ENCODE measurements at regions not wholly inside any gene's neighbourhood (a gene's known extent, or its start where the extent isn't known, plus 50 kb on each side); places are given as distances from the start of the nearest gene placed in this dataset.

DNA sequence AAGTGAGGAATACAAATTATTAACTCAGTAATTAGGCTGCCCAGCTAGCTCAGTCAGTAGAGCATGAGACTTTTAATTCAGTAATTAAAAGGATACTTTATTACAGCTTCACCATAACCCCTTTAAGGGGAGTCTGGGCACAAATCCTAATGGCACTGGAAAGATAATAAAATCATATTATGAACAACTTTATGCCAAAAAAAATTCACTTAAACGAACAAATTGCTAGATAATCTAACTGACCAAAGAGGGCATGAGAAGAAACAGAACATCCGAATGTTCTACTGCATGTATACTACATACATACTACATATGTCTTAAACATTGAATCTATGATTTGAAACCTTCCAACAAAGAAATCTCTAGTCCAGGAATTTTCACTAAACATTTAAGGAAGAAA, 159.5 kb downstream of the CYP26B1 start:
- DNase-seq = no peak
- Histone ChIP-seq H3K36me3 (no peaks in the 10 kb centered on the region), H3K9me3 (peaks cover 0 to 5% (median 0%) of the 10 kb centered on the region in 11 donors), H3K4me3 (no peak overlapping the region), H3K4me1 (no peaks in the 10 kb centered on the region), H3K27ac (no peak overlapping the region), H3K27me3 (no peaks in the 10 kb centered on the region)
- intact Hi-C loops (cut with DNase I) = no loop called here
- TF ChIP-seq, protein P1, sequence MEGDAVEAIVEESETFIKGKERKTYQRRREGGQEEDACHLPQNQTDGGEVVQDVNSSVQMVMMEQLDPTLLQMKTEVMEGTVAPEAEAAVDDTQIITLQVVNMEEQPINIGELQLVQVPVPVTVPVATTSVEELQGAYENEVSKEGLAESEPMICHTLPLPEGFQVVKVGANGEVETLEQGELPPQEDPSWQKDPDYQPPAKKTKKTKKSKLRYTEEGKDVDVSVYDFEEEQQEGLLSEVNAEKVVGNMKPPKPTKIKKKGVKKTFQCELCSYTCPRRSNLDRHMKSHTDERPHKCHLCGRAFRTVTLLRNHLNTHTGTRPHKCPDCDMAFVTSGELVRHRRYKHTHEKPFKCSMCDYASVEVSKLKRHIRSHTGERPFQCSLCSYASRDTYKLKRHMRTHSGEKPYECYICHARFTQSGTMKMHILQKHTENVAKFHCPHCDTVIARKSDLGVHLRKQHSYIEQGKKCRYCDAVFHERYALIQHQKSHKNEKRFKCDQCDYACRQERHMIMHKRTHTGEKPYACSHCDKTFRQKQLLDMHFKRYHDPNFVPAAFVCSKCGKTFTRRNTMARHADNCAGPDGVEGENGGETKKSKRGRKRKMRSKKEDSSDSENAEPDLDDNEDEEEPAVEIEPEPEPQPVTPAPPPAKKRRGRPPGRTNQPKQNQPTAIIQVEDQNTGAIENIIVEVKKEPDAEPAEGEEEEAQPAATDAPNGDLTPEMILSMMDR (IDR thresholded peaks at IDR 0.05) = no peak
- WGBS, 2 donors = 77 to 82% methylated on average over 2 of the region's 2 CpGs
- ATAC-seq = no peak

DNA sequence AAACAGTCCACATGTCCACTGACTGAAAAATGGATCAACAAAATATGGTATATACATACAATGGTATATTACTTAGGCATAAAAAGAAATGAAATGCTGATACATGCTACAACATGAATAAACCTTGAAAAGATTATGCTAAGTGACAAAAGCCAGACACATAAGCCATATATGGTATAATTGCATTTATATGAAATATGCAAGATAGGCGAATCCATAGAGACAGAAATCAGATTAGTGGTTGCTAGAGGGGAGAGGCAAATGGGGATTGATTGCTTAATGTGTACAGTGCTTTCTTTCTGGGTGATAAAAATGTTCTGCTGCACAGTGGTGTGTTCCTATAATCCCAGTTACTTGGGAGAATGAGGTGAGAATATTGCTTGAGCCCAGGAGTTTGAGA, 171.0 kb downstream of the CYP26B1 start:
- ATAC-seq = no peak
- TF ChIP-seq, protein P1 (IDR thresholded peaks at IDR 0.05) = no peak
- Histone ChIP-seq H3K27me3 (peaks cover 0 to 38% (median 7%) of the 10 kb centered on the region in 7 donors), H3K36me3 (no peaks in the 10 kb centered on the region), H3K9me3 (peaks cover 0 to 34% (median 0%) of the 10 kb centered on the region in 11 donors), H3K4me3 (no peak overlapping the region), H3K4me1 (no peaks in the 10 kb centered on the region), H3K27ac (no peak overlapping the region)
- DNase-seq = no peak
- 77 to 81% methylated on average over 1 of the region's 1 CpG for WGBS, 2 donors
- intact Hi-C loops (cut with DNase I) = no loop called here

GRCh38 chr2:71974846-71975245, 172.8 kb downstream of the CYP26B1 start:
- Histone ChIP-seq H3K9me3 (peaks cover 0 to 26% (median 0%) of the 10 kb centered on the region in 11 donors), H3K36me3 (no peaks in the 10 kb centered on the region), H3K27ac (no peak overlapping the region), H3K27me3 (peaks cover 0 to 38% (median 8%) of the 10 kb centered on the region in 7 donors), H3K4me3 (no peak overlapping the region), H3K4me1 (no peaks in the 10 kb centered on the region)
- TF ChIP-seq, protein P1 (IDR thresholded peaks at IDR 0.05) = no peak
- ATAC-seq = no peak
- intact Hi-C loops (cut with DNase I) = no loop called here
- no peak for DNase-seq

- ATAC-seq = no peak
These were observed 176.2 kb downstream of the CYP26B1 start for GRCh38 chr2:71971493-71971892.

More at GRCh38 chr2:71971493-71971892, 176.2 kb downstream of the CYP26B1 start:
- Histone ChIP-seq H3K27ac (no peak overlapping the region), H3K9me3 (no peaks in the 10 kb centered on the region), H3K4me1 (no peaks in the 10 kb centered on the region), H3K36me3 (no peaks in the 10 kb centered on the region), H3K27me3 (peaks cover 0 to 45% (median 8%) of the 10 kb centered on the region in 7 donors), H3K4me3 (no peak overlapping the region)
- WGBS, 2 donors = 65 to 66% methylated on average over 4 of the region's 4 CpGs
- intact Hi-C loops (cut with DNase I) = no loop called here
- no peak for DNase-seq
- TF ChIP-seq, protein P1 (IDR thresholded peaks at IDR 0.05) = no peak
